ENCODE measurements at regions not wholly inside any gene's neighbourhood (a gene's known extent, or its start where the extent isn't known, plus 50 kb on each side); places are given as distances from the start of the nearest gene placed in this dataset.

- TF ChIP-seq EZH2 (IDR thresholded peaks at IDR 0.05; ENCODE audit: borderline replicate concordance) = no peak
- no peak for TF ChIP-seq CTCF (IDR thresholded peaks at IDR 0.05; ENCODE audit: poor library complexity)
- no peak for TF ChIP-seq EZH2phosphoT487 (IDR thresholded peaks at IDR 0.05; ENCODE audit: low read depth, severe bottlenecking, unreplicated experiment)
Observed at GRCh38 chr3:132874701-132875100, 152.5 kb upstream of the NPHP3 start.

All from hepatocyte (in vitro differentiated cells).